OCI-LY3 (cell line): ENCODE measurements at regions not wholly inside any gene's neighbourhood (a gene's known extent, or its start where the extent isn't known, plus 50 kb on each side); places are given as distances from the start of the nearest gene placed in this dataset.
A peak's percentile ranks its signal among the peaks of the same experiment; 100 is the strongest.

Experiments used
- H2AFZ ChIP-seq: fragments of 200-600, 300-600 bp; shearing (Covaris generic); 2 replicates; pipeline ENCODE4 v1.6.0; 2014; ENCODE audit warnings: antibody characterized with exemption, low read depth, low read length
- H3K27ac ChIP-seq: fragments of 200-600, 300-600 bp; sonication (generic); 2 replicates; pipeline ENCODE4 v1.5.1; 2014; ENCODE audit warnings: mild to moderate bottlenecking, low read length, moderate library complexity, mixed read lengths
- H3K27me3 ChIP-seq: fragments of 200-600, 300-600 bp; sonication (generic); 2 replicates; pipeline ENCODE4 v1.6.1; 2014; ENCODE audit warnings: low read depth, low read length, mixed read lengths
- H3K36me3 ChIP-seq: fragments of 200-600, 300-600 bp; sonication (generic); replicated peaks from 2 replicates; pipeline ENCODE3; 2014; ENCODE audit warnings: low read depth, low read length, mixed read lengths
- H3K4me1 ChIP-seq: fragments of 300-600, 200-600 bp; sonication (generic); 2 replicates; pipeline ENCODE4 v1.6.1; 2014; ENCODE audit warnings: low read length, mixed read lengths
- H3K4me2 ChIP-seq: fragments of 200-600, 300-600 bp; sonication (generic); 2 replicates; pipeline ENCODE4 v1.6.1; 2014; ENCODE audit warnings: low read length, mixed read lengths
- H3K4me3 ChIP-seq: fragments of 300-600, 200-600 bp; sonication (generic); 2 replicates; pipeline ENCODE4 v1.5.1; 2014; ENCODE audit warnings: antibody characterized with exemption, mild to moderate bottlenecking, low read length, moderate library complexity
- H3K79me2 ChIP-seq: fragments of 300-600, 200-600 bp; shearing (Covaris generic); 2 replicates; pipeline ENCODE4 v1.6.1; 2014; ENCODE audit warnings: mild to moderate bottlenecking, low read length, mixed read lengths
- H3K9ac ChIP-seq: fragments of 300-600, 200-600 bp; shearing (Covaris generic); 2 replicates; pipeline ENCODE4 v1.6.0; 2014; ENCODE audit warnings: mild to moderate bottlenecking, low read length, moderate library complexity
- H3K9me3 ChIP-seq: fragments of 200-600, 300-600 bp; shearing (Covaris generic); 2 replicates; pipeline ENCODE4 v1.6.1; 2014; ENCODE audit warnings: low read length, mixed read lengths; ENCODE audit not compliant: insufficient read depth
- H4K20me1 ChIP-seq: fragments of 200-600, 300-600 bp; sonication (generic); 2 replicates; pipeline ENCODE4 v1.6.1; 2016; ENCODE audit warnings: low read length, mixed read lengths; ENCODE audit not compliant: insufficient read depth
- EZH2phosphoT487 ChIP-seq: fragments of 200-600 bp; shearing (Covaris generic); IDR thresholded peaks from 2 replicates; pipeline ENCODE4 v1.6.1; 2018; ENCODE audit warnings: antibody characterized with exemption, mixed run types, low read depth
- TF ChIP-seq, protein P1 (sequence below): fragments of 200-600, 300-600 bp; sonication (generic); IDR thresholded peaks from 2 replicates; pipeline ENCODE4 v1.5.1; 2014; ENCODE audit warnings: antibody characterized with exemption, low read length, low read depth

DNA sequence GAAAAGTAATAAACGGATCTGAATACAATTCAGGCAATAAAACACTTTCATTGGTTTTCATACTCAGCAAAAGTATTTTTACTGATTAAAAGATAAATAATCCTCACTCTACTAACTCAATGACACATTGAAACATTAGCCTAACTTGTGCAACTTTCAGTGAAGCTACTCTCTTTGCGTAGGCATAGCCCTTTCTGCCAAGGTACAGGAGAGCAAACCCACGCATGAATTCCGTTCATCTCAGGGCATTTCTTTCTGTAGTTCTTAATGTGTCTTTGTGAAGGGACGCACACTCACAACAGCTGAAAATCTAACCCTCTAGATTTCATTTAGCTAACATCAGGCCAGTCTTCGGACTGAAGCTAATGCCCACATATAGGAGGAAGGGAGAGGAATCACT, 66.4 kb upstream of the TLE1 start:
- Histone ChIP-seq H3K36me3 (no peaks in the 10 kb centered on the region), H3K27ac (no peak overlapping the region), H3K9me3 (no peaks in the 10 kb centered on the region), H3K9ac (no peak overlapping the region), H2AFZ (no peak overlapping the region), H3K4me3 (no peak overlapping the region), H3K79me2 (no peaks in the 10 kb centered on the region), H3K4me1 (peaks cover 10% of the 10 kb centered on the region), H3K27me3 (no peaks in the 10 kb centered on the region), H3K4me2 (no peak overlapping the region), H4K20me1 (no peaks in the 10 kb centered on the region)
- TF ChIP-seq, protein P1, sequence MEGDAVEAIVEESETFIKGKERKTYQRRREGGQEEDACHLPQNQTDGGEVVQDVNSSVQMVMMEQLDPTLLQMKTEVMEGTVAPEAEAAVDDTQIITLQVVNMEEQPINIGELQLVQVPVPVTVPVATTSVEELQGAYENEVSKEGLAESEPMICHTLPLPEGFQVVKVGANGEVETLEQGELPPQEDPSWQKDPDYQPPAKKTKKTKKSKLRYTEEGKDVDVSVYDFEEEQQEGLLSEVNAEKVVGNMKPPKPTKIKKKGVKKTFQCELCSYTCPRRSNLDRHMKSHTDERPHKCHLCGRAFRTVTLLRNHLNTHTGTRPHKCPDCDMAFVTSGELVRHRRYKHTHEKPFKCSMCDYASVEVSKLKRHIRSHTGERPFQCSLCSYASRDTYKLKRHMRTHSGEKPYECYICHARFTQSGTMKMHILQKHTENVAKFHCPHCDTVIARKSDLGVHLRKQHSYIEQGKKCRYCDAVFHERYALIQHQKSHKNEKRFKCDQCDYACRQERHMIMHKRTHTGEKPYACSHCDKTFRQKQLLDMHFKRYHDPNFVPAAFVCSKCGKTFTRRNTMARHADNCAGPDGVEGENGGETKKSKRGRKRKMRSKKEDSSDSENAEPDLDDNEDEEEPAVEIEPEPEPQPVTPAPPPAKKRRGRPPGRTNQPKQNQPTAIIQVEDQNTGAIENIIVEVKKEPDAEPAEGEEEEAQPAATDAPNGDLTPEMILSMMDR, result no peak

DNA sequence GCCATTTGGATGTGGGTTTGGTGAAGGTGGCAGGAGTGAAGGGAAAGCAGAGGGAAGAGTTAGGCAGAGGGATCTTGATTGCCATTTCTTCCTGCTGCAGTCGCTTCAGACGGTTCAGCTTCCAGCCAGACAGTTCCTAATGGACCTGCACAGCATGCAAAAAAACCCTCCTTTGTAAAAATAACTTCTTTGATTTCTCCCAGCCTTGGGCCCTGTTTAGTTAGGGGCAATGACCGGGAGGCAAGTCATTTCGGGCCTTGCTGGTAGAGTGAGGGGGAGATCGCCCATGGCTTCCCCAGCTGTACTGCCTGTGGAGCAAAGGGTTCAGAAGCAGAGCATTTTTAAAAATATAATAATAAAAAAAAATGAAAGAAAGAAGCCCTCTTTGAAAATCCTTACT, 67.2 kb upstream of the TLE1 start:
- Histone ChIP-seq H3K4me3 (no peak overlapping the region), H3K27ac (no peak overlapping the region), H2AFZ (no peak overlapping the region), H3K9me3 (no peaks in the 10 kb centered on the region), H3K79me2 (no peaks in the 10 kb centered on the region), H3K9ac (no peak overlapping the region), H3K4me1 (peaks cover 10% of the 10 kb centered on the region), H3K27me3 (no peaks in the 10 kb centered on the region), H3K4me2 (no peak overlapping the region), H3K36me3 (no peaks in the 10 kb centered on the region), H4K20me1 (no peaks in the 10 kb centered on the region)
- TF ChIP-seq, protein P1, result no peak
- no peak for TF ChIP-seq EZH2phosphoT487

DNA sequence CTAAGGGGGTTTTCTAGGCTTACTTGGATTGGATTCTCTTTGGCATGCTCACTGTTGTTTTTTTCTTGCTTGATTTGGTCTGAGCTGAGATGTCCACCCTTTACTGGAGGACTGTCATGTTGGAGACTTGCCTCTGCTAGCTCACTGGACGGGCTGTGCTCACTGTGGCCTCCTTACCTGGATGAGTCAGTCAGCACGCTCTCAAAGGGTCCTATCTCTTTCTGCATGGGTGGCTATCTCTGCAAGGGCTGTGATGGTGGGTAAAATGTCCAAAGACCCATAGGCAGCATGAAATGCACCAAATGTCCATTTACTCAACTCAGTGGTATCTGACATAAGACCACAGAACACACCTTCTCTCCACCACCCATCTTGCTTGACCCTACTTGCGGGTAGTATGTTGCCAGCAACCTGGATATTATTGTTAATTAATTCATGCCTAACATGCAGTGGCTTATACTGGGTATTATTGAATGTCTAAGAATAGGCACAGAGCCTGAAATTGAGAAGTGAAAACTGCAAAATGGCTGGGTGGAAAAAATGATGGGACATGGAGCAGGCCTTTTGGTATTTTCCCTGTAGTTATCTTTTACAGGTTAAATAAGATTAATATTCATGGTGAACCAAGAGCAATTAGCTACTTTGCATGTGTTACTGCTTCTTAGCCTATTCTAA, 68.9 kb upstream of the TLE1 start:
- H3K9ac ChIP-seq, result no peak overlapping the region
- no peaks in the 10 kb centered on the region for H4K20me1 ChIP-seq
- TF ChIP-seq, protein P1, result no peak
- TF ChIP-seq EZH2phosphoT487, result no peak
- H3K27ac ChIP-seq, result no peak overlapping the region
- H3K4me1 ChIP-seq, result peaks cover 10% of the 10 kb centered on the region
- H3K36me3 ChIP-seq, result no peaks in the 10 kb centered on the region
- peak overlapping the region; percentile 17; the same call in 1 of the 2 replicates for H3K4me2 ChIP-seq
- no peak overlapping the region for H2AFZ ChIP-seq
- H3K9me3 ChIP-seq, result no peaks in the 10 kb centered on the region
- H3K4me3 ChIP-seq, result no peak overlapping the region
- H3K79me2 ChIP-seq, result no peaks in the 10 kb centered on the region
- no peaks in the 10 kb centered on the region for H3K27me3 ChIP-seq

DNA sequence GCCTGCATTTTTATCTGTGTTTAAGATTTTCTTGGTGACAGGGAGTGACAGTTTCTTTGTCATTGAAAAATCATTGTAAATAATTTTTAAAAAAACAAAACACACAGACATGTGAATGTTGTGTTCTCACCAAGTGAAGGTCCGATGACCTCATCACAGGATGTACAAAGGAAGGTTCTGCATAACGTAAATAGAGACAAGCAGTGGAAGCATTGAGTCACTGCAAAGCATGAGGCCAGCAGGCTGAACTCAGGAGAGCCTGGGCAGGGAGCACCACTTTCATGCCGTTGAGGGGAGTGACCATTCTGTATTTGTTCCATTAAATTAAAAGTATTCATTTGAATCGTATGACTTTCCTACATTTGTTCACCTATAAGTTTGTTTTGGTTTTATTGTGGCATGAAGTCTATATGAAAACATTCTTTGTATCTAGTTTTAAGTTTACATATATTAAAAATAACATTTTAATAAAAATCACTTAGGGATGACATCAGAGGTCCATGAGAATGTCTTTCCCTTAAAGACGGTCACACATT, 70.4 kb upstream of the TLE1 start:
- no peak overlapping the region for H2AFZ ChIP-seq
- no peak overlapping the region for H3K9ac ChIP-seq
- H3K79me2 ChIP-seq, result no peaks in the 10 kb centered on the region
- H3K4me2 ChIP-seq, result no peak overlapping the region
- no peaks in the 10 kb centered on the region for H4K20me1 ChIP-seq
- peaks cover 10% of the 10 kb centered on the region for H3K4me1 ChIP-seq
- H3K4me3 ChIP-seq, result no peak overlapping the region
- no peak overlapping the region for H3K27ac ChIP-seq
- no peaks in the 10 kb centered on the region for H3K27me3 ChIP-seq
- no peaks in the 10 kb centered on the region for H3K36me3 ChIP-seq
- no peaks in the 10 kb centered on the region for H3K9me3 ChIP-seq
- TF ChIP-seq, protein P1, result no peak
